H1 (cell line): ENCODE measurements at regions not wholly inside any gene's neighbourhood (a gene's known extent, or its start where the extent isn't known, plus 50 kb on each side); places are given as distances from the start of the nearest gene placed in this dataset.

Source experiments
- CTCF ChIA-PET: fragments of 300-600 bp; sonication (Branson Sonifier 250); formaldehyde crosslinking; loops from one replicate; lab custom pipeline; 2021; ENCODE audit not compliant: partially characterized antibody; lab: Charles Lee
- POLR2A ChIA-PET: fragments of 300-600 bp; sonication (Branson Sonifier 250); formaldehyde crosslinking; loops from one replicate; lab custom pipeline; 2021; ENCODE audit warnings: inconsistent platforms; ENCODE audit not compliant: partially characterized antibody; lab: Charles Lee
- DNase-seq, 2 experiments: peaks; one replicate each; pipeline versions ENCODE4 v3.0.0 to v3.0.0-alpha.2; 2010 to 2022; ENCODE audit warnings: low spot score in 2 of 2, low read depth in 1 of 2, mixed read lengths in 1 of 2
- FAIRE-seq: peaks from 2 replicates; lab custom pipeline; 2011; peaks lifted over from hg19 to GRCh38; lab: Jason Lieb, UNC
- H2AFZ ChIP-seq: 2 replicates; pipeline ENCODE4 v1.8.1; 2012; ENCODE audit warnings: low read length, inconsistent platforms
- H2AK5ac ChIP-seq: 2 replicates; pipeline ENCODE4 v1.6.1; 2013; ENCODE audit warnings: low read depth, low read length
- H2BK120ac ChIP-seq: replicated peaks from 2 replicates; pipeline ENCODE3; 2013; ENCODE audit warnings: low read depth, low read length, inconsistent platforms
- H2BK12ac ChIP-seq: 2 replicates; pipeline ENCODE4 v1.6.1; 2013; ENCODE audit warnings: low read depth, low read length
- H2BK15ac ChIP-seq: 2 replicates; pipeline ENCODE4 v1.6.1; 2013; ENCODE audit warnings: low read length
- H2BK20ac ChIP-seq: 2 replicates; pipeline ENCODE4 v1.6.1; 2013; ENCODE audit warnings: low read length
- H2BK5ac ChIP-seq: 2 replicates; pipeline ENCODE4 v1.6.1; 2013; ENCODE audit warnings: low read depth, low read length
- H3K14ac ChIP-seq: 2 replicates; pipeline ENCODE4 v1.6.1; 2013; ENCODE audit warnings: inconsistent platforms; ENCODE audit not compliant: insufficient read length
- H3K18ac ChIP-seq: 2 replicates; pipeline ENCODE4 v1.6.1; 2013; ENCODE audit warnings: low read length; ENCODE audit errors: extremely low read depth
- H3K23ac ChIP-seq: 2 replicates; pipeline ENCODE4 v1.6.1; 2013; ENCODE audit warnings: inconsistent platforms; ENCODE audit not compliant: insufficient read length
- H3K23me2 ChIP-seq: 2 replicates; pipeline ENCODE4 v1.6.1; 2013; ENCODE audit warnings: low read depth, low read length
- H3K27ac ChIP-seq: 2 replicates; pipeline ENCODE4 v1.6.1; 2011; ENCODE audit warnings: low read depth, low read length, inconsistent platforms
- H3K27me3 ChIP-seq, 4 experiments: replicated peaks in 1 of 4; 1 replicate in 1 of 4; 2 replicates in 3 of 4; pipeline versions ENCODE4 v1.6.1 to v1.8.1; 2011 to 2013; ENCODE audit warnings: low read length in 3 of 4, mild to moderate bottlenecking in 3 of 4, inconsistent platforms in 2 of 4, mixed read lengths in 2 of 4, moderate library complexity in 1 of 4; ENCODE audit not compliant: control insufficient read depth in 3 of 4, insufficient read depth in 3 of 4; ENCODE audit errors: extremely low read depth in 1 of 4
- H3K36me3 ChIP-seq, 4 experiments: 2 replicates each; pipeline versions ENCODE4 v1.6.1 to v1.8.1; 2011 to 2013; ENCODE audit warnings: mild to moderate bottlenecking in 4 of 4, low read length in 3 of 4, moderate library complexity in 2 of 4, control low read depth in 1 of 4, inconsistent platforms in 1 of 4; ENCODE audit not compliant: insufficient read depth in 4 of 4, control insufficient read depth in 2 of 4
- H3K4ac ChIP-seq: replicated peaks from 2 replicates; pipeline ENCODE3; 2013; ENCODE audit warnings: low read length, low read depth, mixed read lengths, inconsistent platforms; ENCODE audit not compliant: insufficient read length
- H3K4me1 ChIP-seq, 4 experiments: replicated peaks in 1 of 4; 1 replicate in 1 of 4; 2 replicates in 3 of 4; pipeline versions ENCODE4 v1.6.1 to v1.8.1; 2011 to 2013; ENCODE audit warnings: low read length in 3 of 4, inconsistent platforms in 2 of 4, mixed read lengths in 1 of 4; ENCODE audit not compliant: insufficient read depth in 4 of 4, control insufficient read depth in 3 of 4
- H3K4me2 ChIP-seq, 2 experiments: 2 replicates each; pipeline versions ENCODE4 v1.6.1 to v1.8.1; 2011 to 2013; ENCODE audit warnings: low read depth in 2 of 2, low read length in 2 of 2, control low read depth in 1 of 2, inconsistent platforms in 1 of 2, mild to moderate bottlenecking in 1 of 2; ENCODE audit not compliant: insufficient read depth in 1 of 2
- H3K4me3 ChIP-seq, 4 experiments: fragments of 200-600, 300-600 bp in 1 of 4; sonication (generic), shearing (Covaris generic), sonication (Bioruptor Twin) in 1 of 4; 2 replicates each; pipeline versions ENCODE4 v1.5.1 to v1.8.1; 2011 to 2016; ENCODE audit warnings: low read length in 4 of 4, low read depth in 3 of 4, control low read depth in 2 of 4, inconsistent platforms in 2 of 4, mild to moderate bottlenecking in 2 of 4, mixed read lengths in 1 of 4, moderate library complexity in 1 of 4; ENCODE audit not compliant: insufficient read depth in 2 of 4; ENCODE audit errors: extremely low read depth in 1 of 4
- H3K56ac ChIP-seq: replicated peaks from 2 replicates; pipeline ENCODE3; 2013; ENCODE audit warnings: low read depth, mild to moderate bottlenecking, mixed read lengths, low read length, inconsistent platforms; ENCODE audit not compliant: insufficient read length
- H3K79me1 ChIP-seq: 2 replicates; pipeline ENCODE4 v1.6.1; 2013; ENCODE audit warnings: low read depth, low read length, control low read depth
- H3K79me2 ChIP-seq, 2 experiments: 2 replicates each; pipeline versions ENCODE4 v1.6.1 to v1.8.1; 2012 to 2013; ENCODE audit warnings: low read length in 2 of 2, mild to moderate bottlenecking in 2 of 2, inconsistent platforms in 1 of 2; ENCODE audit not compliant: insufficient read depth in 2 of 2, control insufficient read depth in 1 of 2
- H3K9ac ChIP-seq, 4 experiments: replicated peaks in 1 of 4; 1 replicate in 1 of 4; 2 replicates in 3 of 4; pipeline versions ENCODE4 v1.6.1 to v1.8.1; 2011 to 2013; ENCODE audit warnings: low read depth in 3 of 4, low read length in 3 of 4, control low read depth in 2 of 4, mild to moderate bottlenecking in 2 of 4, moderate library complexity in 2 of 4, inconsistent platforms in 1 of 4; ENCODE audit errors: extremely low read depth in 1 of 4
- H3K9me3 ChIP-seq, 2 experiments: 2 replicates each; pipeline versions ENCODE4 v1.6.1 to v1.8.1; 2012 to 2013; ENCODE audit warnings: mild to moderate bottlenecking in 2 of 2, moderate library complexity in 2 of 2, control low read depth in 1 of 2, inconsistent platforms in 1 of 2, low read depth in 1 of 2, low read length in 1 of 2, mixed read lengths in 1 of 2; ENCODE audit not compliant: insufficient read depth in 2 of 2
- H4K20me1 ChIP-seq, 2 experiments: replicated peaks in 1 of 2; 2 replicates each; pipeline versions ENCODE3 to v1.8.1; 2011 to 2013; ENCODE audit warnings: inconsistent platforms in 2 of 2, low read length in 2 of 2, mild to moderate bottlenecking in 1 of 2; ENCODE audit not compliant: insufficient read depth in 2 of 2, control insufficient read depth in 1 of 2
- H4K5ac ChIP-seq: 2 replicates; pipeline ENCODE4 v1.6.1; 2013; ENCODE audit warnings: low read length, low read depth, mixed read lengths, inconsistent platforms; ENCODE audit not compliant: insufficient read length
- H4K8ac ChIP-seq: 2 replicates; pipeline ENCODE4 v1.8.0; 2013; ENCODE audit warnings: mild to moderate bottlenecking, moderate library complexity, low read length, inconsistent platforms; ENCODE audit not compliant: insufficient read depth; ENCODE audit errors: extremely low read depth
- H4K91ac ChIP-seq: replicated peaks from 2 replicates; pipeline ENCODE3; 2013; ENCODE audit warnings: low read length, mixed read lengths, inconsistent platforms; ENCODE audit not compliant: insufficient read length
- WGBS, 2 experiments: shearing (Covaris generic) in 1 of 2; methylation state at CpG; one replicate each; pipeline versions ENCODE4 v1.1.6 to v1.1.7; 2013 to 2015; ENCODE audit warnings: low lambda C conversion rate in 2 of 2, mixed read lengths in 2 of 2, inconsistent platforms in 1 of 2, low coverage in 1 of 2, missing lambda C conversion rate in 1 of 2; ENCODE audit not compliant: insufficient replicate concordance in 2 of 2, insufficient coverage in 1 of 2, insufficient read length in 1 of 2; ENCODE audit errors: extremely low coverage in 1 of 2, missing lambda C conversion rate in 1 of 2; 5-methylcytosine and 5-hydroxymethylcytosine counted together

DNA sequence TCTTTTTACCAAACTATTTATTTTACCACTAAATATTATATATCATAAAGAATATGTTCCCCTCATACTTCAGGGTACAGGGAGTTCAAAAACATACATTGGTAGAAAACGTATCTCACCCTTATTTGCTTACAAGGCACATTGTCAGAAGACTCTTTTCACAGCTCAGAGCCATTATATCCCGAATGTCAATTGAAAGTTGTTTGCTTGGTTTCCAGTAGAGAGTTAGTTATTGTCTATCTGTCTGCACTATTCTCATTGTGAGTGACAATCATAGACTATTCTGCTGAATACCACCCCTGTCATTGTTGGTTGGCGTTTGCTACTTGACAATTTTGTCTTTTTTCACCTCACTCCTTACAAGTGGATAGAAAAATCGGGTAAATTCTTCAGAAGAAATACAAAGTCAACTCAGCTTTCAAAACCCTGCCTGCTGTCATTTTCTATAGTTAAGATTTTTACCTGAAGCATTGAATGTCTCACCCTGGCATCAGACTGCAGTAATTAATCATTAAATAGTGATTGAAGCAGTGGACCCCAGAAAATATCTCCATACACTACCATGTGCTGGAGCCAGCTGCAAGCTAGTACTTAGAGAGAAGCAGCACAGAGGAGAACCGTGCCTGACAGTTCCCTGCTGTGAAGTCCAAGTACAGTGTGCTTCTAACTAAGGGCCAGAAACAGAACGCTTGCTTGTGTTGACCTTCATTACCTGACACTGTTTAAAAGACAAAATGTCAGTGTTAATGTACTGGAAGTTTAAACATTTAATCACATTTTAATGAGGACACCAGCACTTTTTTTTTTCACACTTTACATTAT, 510.6 kb downstream of the RERGL start:
- H3K4me1 ChIP-seq: peaks cover 0 to 4% (median 2%) of the 10 kb centered on the region in 4 experiments; a peak in 2 of 7 replicates
- POLR2A ChIA-PET: no interaction called here
- H3K23ac ChIP-seq: no peak overlapping the region
- no peak overlapping the region for H2BK20ac ChIP-seq
- H2BK15ac ChIP-seq: no peak overlapping the region
- H4K5ac ChIP-seq: no peak overlapping the region
- H3K9ac ChIP-seq: no peak overlapping the region
- H4K20me1 ChIP-seq: no peaks in the 10 kb centered on the region
- H3K14ac ChIP-seq: no peak overlapping the region
- no peak overlapping the region for H4K91ac ChIP-seq
- no peak overlapping the region for H2AK5ac ChIP-seq
- no peak overlapping the region for H2BK5ac ChIP-seq
- no peak overlapping the region for H3K4ac ChIP-seq
- no peaks in the 10 kb centered on the region for H3K9me3 ChIP-seq
- H3K36me3 ChIP-seq: no peaks in the 10 kb centered on the region
- H3K27ac ChIP-seq: no peak overlapping the region
- H4K8ac ChIP-seq: no peak overlapping the region
- no peaks in the 10 kb centered on the region for H3K79me2 ChIP-seq
- WGBS, 2 experiments: 74% methylated on average over 6 of the region's 6 CpGs; no CpG with 5 or more reads in 1 of the 2 experiments
- H3K27me3 ChIP-seq: peaks cover 0 to 1% (median 0%) of the 10 kb centered on the region in 4 experiments; a peak in 1 of 7 replicates
- no peaks in the 10 kb centered on the region for H3K23me2 ChIP-seq
- no peak overlapping the region for H2BK120ac ChIP-seq
- DNase-seq (no peak), FAIRE-seq (no peak)
- no peaks in the 10 kb centered on the region for H3K79me1 ChIP-seq
- no peak overlapping the region for H3K4me2 ChIP-seq
- CTCF ChIA-PET: interaction anchor here (0.6 to 1.8 kb wide), 2 partner anchors 9 to 22 kb away, joined by 3 to 9 read pairs; no protein-coding TSS in a partner anchor
- H2AFZ ChIP-seq: no peak overlapping the region; the same call in 1 of the 2 replicates
- no peak overlapping the region for H2BK12ac ChIP-seq
- no peak overlapping the region for H3K4me3 ChIP-seq
- no peak overlapping the region for H3K56ac ChIP-seq
- H3K18ac ChIP-seq: no peak overlapping the region
